H9 (cell line): ENCODE measurements at regions not wholly inside any gene's neighbourhood (a gene's known extent, or its start where the extent isn't known, plus 50 kb on each side); places are given as distances from the start of the nearest gene placed in this dataset.

Experiments
- DNase-seq: peaks from one replicate; pipeline ENCODE4 v3.0.0-alpha.2; 2017
- H2AFZ ChIP-seq: one replicate; pipeline ENCODE4 v1.6.1; 2013; ENCODE audit warnings: mild to moderate bottlenecking, low read length, control low read depth, moderate library complexity
- H2AK5ac ChIP-seq: 2 replicates; pipeline ENCODE4 v1.6.1; 2013; ENCODE audit warnings: low read length, control low read depth, mixed read lengths; ENCODE audit not compliant: insufficient read length
- H2BK120ac ChIP-seq: one replicate; pipeline ENCODE4 v1.6.1; 2013; ENCODE audit warnings: low read depth, mild to moderate bottlenecking, low read length, control low read depth, inconsistent platforms; ENCODE audit not compliant: poor library complexity, severe bottlenecking
- H2BK12ac ChIP-seq: 2 replicates; pipeline ENCODE4 v1.6.1; 2013; ENCODE audit warnings: low read length, control low read depth, mixed read lengths, low read depth; ENCODE audit not compliant: insufficient read length
- H2BK15ac ChIP-seq: 2 replicates; pipeline ENCODE4 v1.6.1; 2013; ENCODE audit warnings: low read depth, low read length, control low read depth
- H2BK20ac ChIP-seq: one replicate; pipeline ENCODE4 v1.6.1; 2013; ENCODE audit warnings: low read depth, mild to moderate bottlenecking, low read length, control low read depth, inconsistent platforms; ENCODE audit not compliant: poor library complexity, severe bottlenecking
- H2BK5ac ChIP-seq: 2 replicates; pipeline ENCODE4 v1.6.1; 2013; ENCODE audit warnings: low read length, control low read depth, mixed read lengths; ENCODE audit not compliant: insufficient read length
- H3K14ac ChIP-seq: 2 replicates; pipeline ENCODE4 v1.6.1; 2013; ENCODE audit warnings: low read length, control low read depth; ENCODE audit not compliant: insufficient read depth
- H3K18ac ChIP-seq: 2 replicates; pipeline ENCODE4 v1.6.1; 2013; ENCODE audit warnings: low read depth, mild to moderate bottlenecking, mixed read lengths, low read length, control low read depth; ENCODE audit not compliant: insufficient read length
- H3K23ac ChIP-seq: 2 replicates; pipeline ENCODE4 v1.6.1; 2013; ENCODE audit warnings: low read length, control low read depth, mixed read lengths, low read depth; ENCODE audit not compliant: insufficient read length
- H3K23me2 ChIP-seq: 2 replicates; pipeline ENCODE4 v1.6.1; 2013; ENCODE audit warnings: low read depth, mild to moderate bottlenecking, mixed read lengths, low read length, control low read depth; ENCODE audit not compliant: insufficient read length, poor library complexity, severe bottlenecking
- H3K27ac ChIP-seq: 2 replicates; pipeline ENCODE4 v1.5.1; 2013; ENCODE audit warnings: low read length, control low read depth, mixed read lengths, low read depth; ENCODE audit not compliant: insufficient read length
- H3K27me3 ChIP-seq: 2 replicates; pipeline ENCODE4 v1.6.1; 2013; ENCODE audit warnings: low read length, control low read depth, inconsistent platforms; ENCODE audit not compliant: insufficient read depth
- H3K4ac ChIP-seq: 2 replicates; pipeline ENCODE4 v1.6.1; 2013; ENCODE audit warnings: low read depth, mild to moderate bottlenecking, control low read depth, inconsistent platforms, low read length, moderate library complexity
- H3K4me1 ChIP-seq: 2 replicates; pipeline ENCODE4 v1.6.1; 2013; ENCODE audit warnings: low read length, control low read depth, inconsistent platforms; ENCODE audit not compliant: insufficient read depth
- H3K4me2 ChIP-seq: 2 replicates; pipeline ENCODE4 v1.6.1; 2013; ENCODE audit warnings: low read length, control low read depth, mixed read lengths; ENCODE audit not compliant: insufficient read length, insufficient read depth
- H3K56ac ChIP-seq: 2 replicates; pipeline ENCODE4 v1.6.1; 2013; ENCODE audit warnings: low read depth, mild to moderate bottlenecking, mixed read lengths, low read length, control low read depth; ENCODE audit not compliant: insufficient read length
- H3K79me1 ChIP-seq: 2 replicates; pipeline ENCODE4 v1.6.1; 2013; ENCODE audit warnings: low read depth, mild to moderate bottlenecking, moderate library complexity, low read length, control low read depth, inconsistent platforms; ENCODE audit not compliant: insufficient read depth, poor library complexity, severe bottlenecking
- H3K79me2 ChIP-seq: 2 replicates; pipeline ENCODE4 v1.6.1; 2013; ENCODE audit warnings: low read length, control low read depth, inconsistent platforms; ENCODE audit not compliant: insufficient read depth
- H3K9ac ChIP-seq: 2 replicates; pipeline ENCODE4 v1.6.1; 2013; ENCODE audit warnings: low read length, control low read depth, mixed read lengths; ENCODE audit not compliant: insufficient read length; ENCODE audit errors: extremely low read depth
- H3K9me3 ChIP-seq: one replicate; pipeline ENCODE4 v1.6.1; 2013; ENCODE audit warnings: low read depth, low read length, inconsistent platforms; ENCODE audit not compliant: control insufficient read depth
- H3T11ph ChIP-seq: one replicate; pipeline ENCODE4 v1.6.1; 2013; ENCODE audit warnings: mild to moderate bottlenecking, low read length, control low read depth, inconsistent platforms
- H4K20me1 ChIP-seq: one replicate; pipeline ENCODE4 v1.6.1; 2013; ENCODE audit not compliant: control insufficient read depth, insufficient read length, insufficient read depth
- H4K5ac ChIP-seq: 2 replicates; pipeline ENCODE4 v1.6.1; 2013; ENCODE audit warnings: low read depth, mild to moderate bottlenecking, mixed read lengths, low read length, control low read depth; ENCODE audit not compliant: insufficient read length
- H4K8ac ChIP-seq: replicated peaks from 2 replicates; pipeline ENCODE4 v1.6.1; 2013; ENCODE audit warnings: low read length, control low read depth, mixed read lengths, low read depth; ENCODE audit not compliant: insufficient read length
- H4K91ac ChIP-seq: 2 replicates; pipeline ENCODE4 v1.6.1; 2013; ENCODE audit warnings: low read depth, mild to moderate bottlenecking, moderate library complexity, mixed read lengths, low read length, control low read depth; ENCODE audit not compliant: insufficient read length
- H3K27ac Mint-ChIP-seq, 3 experiments: 2 replicates in 2 of 3; 3 replicates in 1 of 3; pipeline ENCODE4 v1.8.0; 2020 to 2021; ENCODE audit warnings: mixed read lengths in 3 of 3, mild to moderate bottlenecking in 1 of 3, moderate library complexity in 1 of 3
- H3K27me3 Mint-ChIP-seq: 2 replicates; pipeline ENCODE4 v1.8.0; 2021; ENCODE audit warnings: low read depth, mild to moderate bottlenecking, moderate library complexity, mixed read lengths
- H3K36me3 Mint-ChIP-seq, 3 experiments: 2 replicates in 2 of 3; 3 replicates in 1 of 3; pipeline ENCODE4 v1.8.0; 2020 to 2021; ENCODE audit warnings: low read depth in 3 of 3, mixed read lengths in 3 of 3; ENCODE audit not compliant: insufficient read depth in 1 of 3
- H3K4me1 Mint-ChIP-seq, 2 experiments: 2 replicates each; pipeline ENCODE4 v1.8.0; 2020; ENCODE audit warnings: mixed read lengths in 2 of 2
- H3K4me3 Mint-ChIP-seq, 2 experiments: 2 replicates in 1 of 2; 3 replicates in 1 of 2; pipeline ENCODE4 v1.8.0; 2020 to 2021; ENCODE audit warnings: mild to moderate bottlenecking in 2 of 2, mixed read lengths in 2 of 2, moderate library complexity in 1 of 2
- H3K9me3 Mint-ChIP-seq, 2 experiments: 2 replicates in 1 of 2; 3 replicates in 1 of 2; pipeline ENCODE4 v1.8.0; 2020; ENCODE audit warnings: mild to moderate bottlenecking in 2 of 2, mixed read lengths in 2 of 2, moderate library complexity in 1 of 2
- WGBS: extraction: QIAGEN DNeasy Blood & Tissue Kit; methylation state at CpG from one replicate; pipeline ENCODE4 v1.1.7; 2013; ENCODE audit warnings: missing lambda C conversion rate, low lambda C conversion rate, mixed read lengths; ENCODE audit not compliant: insufficient read length; ENCODE audit errors: extremely low coverage; 5-methylcytosine and 5-hydroxymethylcytosine counted together
- TF ChIP-seq, protein P1 (sequence below): fragments of 200-600 bp; sonication (generic); conservative IDR thresholded peaks from 3 replicates; pipeline ENCODE4 v1.8.0; 2021; ENCODE audit warnings: antibody characterized with exemption, mild to moderate bottlenecking

DNA sequence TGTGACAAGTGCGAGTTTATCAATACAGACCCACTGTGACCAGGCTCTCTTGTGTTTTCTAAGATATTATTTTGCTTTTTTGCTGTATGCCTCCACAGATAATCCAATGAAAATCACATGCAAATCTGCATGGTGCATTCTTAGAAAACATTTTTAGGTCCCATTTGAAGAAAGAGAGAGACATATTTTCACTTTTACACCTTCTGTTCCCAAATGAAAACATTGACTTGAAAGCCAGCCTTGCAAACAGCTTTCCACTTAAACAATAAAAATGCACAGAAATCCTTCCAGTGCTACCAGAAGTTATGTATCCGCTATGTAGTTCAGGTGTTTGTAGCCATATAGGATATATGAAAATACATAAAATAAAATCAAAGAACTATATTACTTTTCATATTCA lies 618.0 kb downstream of the CDH26 start:
- TF ChIP-seq, protein P1, sequence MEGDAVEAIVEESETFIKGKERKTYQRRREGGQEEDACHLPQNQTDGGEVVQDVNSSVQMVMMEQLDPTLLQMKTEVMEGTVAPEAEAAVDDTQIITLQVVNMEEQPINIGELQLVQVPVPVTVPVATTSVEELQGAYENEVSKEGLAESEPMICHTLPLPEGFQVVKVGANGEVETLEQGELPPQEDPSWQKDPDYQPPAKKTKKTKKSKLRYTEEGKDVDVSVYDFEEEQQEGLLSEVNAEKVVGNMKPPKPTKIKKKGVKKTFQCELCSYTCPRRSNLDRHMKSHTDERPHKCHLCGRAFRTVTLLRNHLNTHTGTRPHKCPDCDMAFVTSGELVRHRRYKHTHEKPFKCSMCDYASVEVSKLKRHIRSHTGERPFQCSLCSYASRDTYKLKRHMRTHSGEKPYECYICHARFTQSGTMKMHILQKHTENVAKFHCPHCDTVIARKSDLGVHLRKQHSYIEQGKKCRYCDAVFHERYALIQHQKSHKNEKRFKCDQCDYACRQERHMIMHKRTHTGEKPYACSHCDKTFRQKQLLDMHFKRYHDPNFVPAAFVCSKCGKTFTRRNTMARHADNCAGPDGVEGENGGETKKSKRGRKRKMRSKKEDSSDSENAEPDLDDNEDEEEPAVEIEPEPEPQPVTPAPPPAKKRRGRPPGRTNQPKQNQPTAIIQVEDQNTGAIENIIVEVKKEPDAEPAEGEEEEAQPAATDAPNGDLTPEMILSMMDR, result no peak
- H3K4me3 Mint-ChIP-seq, result no peak overlapping the region

More for the DNA sequence above, 618.0 kb downstream of the CDH26 start:
- Histone ChIP-seq H4K91ac (no peak overlapping the region), H3K4me1 (peaks cover 9% of the 10 kb centered on the region), H3K14ac (no peak overlapping the region), H2BK5ac (no peak overlapping the region), H3K4me2 (no peak overlapping the region), H3T11ph (no peak overlapping the region), H3K79me1 (no peaks in the 10 kb centered on the region), H2BK20ac (no peak overlapping the region), H3K9ac (no peak overlapping the region), H3K79me2 (no peaks in the 10 kb centered on the region), H3K27me3 (no peaks in the 10 kb centered on the region), H3K9me3 (no peaks in the 10 kb centered on the region), H4K5ac (no peak overlapping the region), H4K8ac (no peak overlapping the region), H3K4ac (no peak overlapping the region), H3K27ac (no peak overlapping the region), H3K23ac (no peak overlapping the region), H2BK12ac (no peak overlapping the region), H3K56ac (no peak overlapping the region), H2BK120ac (no peak overlapping the region), H3K18ac (no peak overlapping the region), H2BK15ac (no peak overlapping the region), H2AFZ (no peak overlapping the region), H3K23me2 (no peaks in the 10 kb centered on the region), H2AK5ac (no peak overlapping the region), H4K20me1 (no peaks in the 10 kb centered on the region)
- no peak for DNase-seq
- H3K27me3 Mint-ChIP-seq, result no peaks in the 10 kb centered on the region
- WGBS, result no CpG with 5 or more reads among the region's 2 CpGs
- H3K9me3 Mint-ChIP-seq, result peaks cover 9 to 16% of the 10 kb centered on the region in 2 experiments
- peaks cover 17 to 20% of the 10 kb centered on the region in 2 experiments for H3K4me1 Mint-ChIP-seq
- peaks cover 5 to 17% (median 11%) of the 10 kb centered on the region in 3 experiments for H3K36me3 Mint-ChIP-seq
- no peak overlapping the region for H3K27ac Mint-ChIP-seq
